HG02678 (cell line): ENCODE measurements at regions not wholly inside any gene's neighbourhood (a gene's known extent, or its start where the extent isn't known, plus 50 kb on each side); places are given as distances from the start of the nearest gene placed in this dataset.

Experiments used
- ATAC-seq: cut with Tn5 transposase; IDR thresholded peaks from one replicate; pipeline ENCODE4 v1.9.1; 2021; ENCODE audit warnings: mild to moderate bottlenecking, moderate library complexity; ENCODE audit not compliant: unreplicated experiment

DNA sequence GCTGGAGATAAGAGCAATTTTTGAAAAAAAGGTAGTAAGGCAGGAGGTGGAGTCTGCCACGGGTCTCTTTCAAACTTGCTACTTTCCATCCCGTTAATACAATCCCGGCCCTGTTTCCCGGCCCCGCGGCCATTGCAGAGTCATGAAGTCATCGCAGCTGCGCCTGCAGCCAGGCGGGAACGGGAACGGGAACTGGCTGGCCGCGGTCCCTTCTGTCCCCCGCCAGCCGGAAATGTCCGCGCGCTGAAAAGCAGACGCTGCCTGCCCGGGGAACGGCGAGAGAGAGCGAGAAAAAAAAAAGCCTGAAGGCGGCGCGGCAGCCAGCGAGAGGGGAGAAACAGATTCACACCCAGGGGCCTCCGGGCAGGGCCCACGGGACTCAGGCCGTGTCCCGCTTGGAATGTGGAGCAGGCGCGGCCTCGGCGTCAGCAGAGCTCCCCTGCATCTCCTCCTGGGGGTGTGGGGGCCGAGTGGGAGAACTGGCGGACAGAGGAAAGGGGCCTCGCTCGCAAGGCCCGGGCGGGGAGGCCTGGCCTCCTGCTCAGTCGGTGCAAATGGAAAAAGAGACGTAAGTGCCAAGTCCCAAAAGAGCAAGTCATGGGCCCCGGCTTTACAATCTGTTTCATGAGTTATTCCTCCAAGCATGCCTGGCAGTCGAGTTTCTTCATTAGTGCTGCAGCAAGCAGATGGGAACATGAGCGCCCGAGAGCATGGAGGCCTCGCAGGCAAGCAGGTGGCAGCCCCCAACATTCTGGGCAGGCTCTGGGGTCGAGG, 201.2 kb upstream of the GAS1 start:
- no peak for ATAC-seq

DNA sequence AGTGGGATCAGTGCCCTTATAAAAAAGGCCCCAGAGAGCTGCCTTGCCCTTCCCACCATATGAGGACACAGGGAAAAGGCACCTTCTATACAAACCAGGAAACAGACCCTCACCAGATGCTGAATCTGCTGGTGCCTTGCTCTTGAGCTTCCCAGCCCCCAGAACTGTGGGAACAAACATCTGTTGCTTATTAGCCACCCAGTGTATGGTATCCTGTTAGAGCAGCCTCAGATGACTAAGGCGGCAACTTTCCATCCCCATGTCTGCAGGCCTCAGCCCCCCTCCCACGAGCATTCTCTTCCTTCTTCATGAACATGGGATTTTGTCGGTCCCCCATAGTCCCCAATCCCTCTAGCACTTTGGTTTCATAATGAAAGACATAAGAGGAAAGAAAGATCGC, 202.5 kb upstream of the GAS1 start:
- ATAC-seq: no peak

DNA sequence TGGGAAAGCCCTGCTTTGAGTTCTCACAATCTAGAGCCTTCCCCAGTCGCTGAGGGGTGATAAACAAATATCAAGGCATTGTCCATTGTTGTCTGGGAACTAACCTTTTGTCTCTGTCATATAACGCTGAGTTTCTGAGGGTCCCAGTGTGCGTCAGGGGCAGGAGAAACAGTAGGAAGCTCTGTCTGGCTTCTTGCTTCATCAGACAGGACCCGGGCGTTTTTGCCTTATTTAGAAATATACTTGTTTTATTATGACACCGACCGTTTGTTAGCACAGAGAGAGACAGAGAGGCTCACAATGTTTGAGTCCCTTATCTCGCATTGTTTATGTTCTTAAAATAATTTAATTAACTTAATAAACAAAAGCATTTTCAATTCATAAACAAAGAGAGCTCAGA, 204.9 kb upstream of the GAS1 start:
- no peak for ATAC-seq

DNA sequence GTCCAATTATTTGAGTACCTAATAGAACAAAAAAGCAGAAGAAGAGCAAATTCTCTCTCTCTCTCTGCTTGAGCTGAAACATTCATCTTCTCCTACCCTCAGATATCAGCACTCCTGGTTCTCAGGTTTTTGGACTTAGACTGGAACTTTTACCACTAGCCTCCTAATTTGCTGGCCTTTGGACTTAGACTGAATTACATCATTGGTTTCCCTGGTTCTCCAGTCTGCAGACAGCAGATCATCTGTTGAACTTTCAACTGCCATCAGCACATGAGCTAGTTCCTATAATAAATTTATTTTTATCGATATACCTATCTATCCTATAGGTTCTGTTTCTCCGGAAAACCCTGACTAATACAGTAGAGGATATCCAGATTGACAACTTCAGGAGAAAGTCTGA, 208.9 kb upstream of the GAS1 start:
- no peak for ATAC-seq

DNA sequence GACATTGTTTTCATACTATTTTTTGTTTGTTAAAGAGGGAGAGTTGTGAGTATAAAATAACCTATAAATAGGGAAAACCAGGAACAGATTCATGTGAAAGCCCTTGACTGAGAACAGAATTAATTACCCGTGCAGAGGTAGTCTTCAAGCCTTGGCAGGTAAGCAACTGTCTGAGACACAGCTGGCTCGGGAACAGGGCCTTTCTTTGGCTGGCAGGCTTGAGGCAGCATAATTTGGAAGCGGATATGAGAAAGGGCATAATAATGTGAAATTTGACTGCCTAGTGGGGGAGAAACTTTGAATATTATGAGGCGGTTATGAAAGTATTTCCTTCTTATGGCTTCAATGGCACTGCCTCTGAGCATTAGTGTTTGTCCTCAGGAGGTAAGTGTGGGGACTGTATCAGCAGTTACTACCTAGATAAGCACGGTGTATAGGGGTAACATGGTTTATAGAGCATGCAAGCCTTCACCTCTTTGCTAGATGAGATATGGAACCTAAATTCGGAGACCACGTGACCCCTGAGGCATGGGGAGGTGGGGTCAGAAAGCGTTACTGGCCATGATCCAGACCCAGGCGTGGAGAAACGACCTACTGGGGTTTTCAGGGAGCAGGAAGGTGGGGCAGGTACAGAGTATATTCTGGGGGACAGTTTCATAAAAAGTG, 210.2 kb upstream of the GAS1 start:
- ATAC-seq: no peak

DNA sequence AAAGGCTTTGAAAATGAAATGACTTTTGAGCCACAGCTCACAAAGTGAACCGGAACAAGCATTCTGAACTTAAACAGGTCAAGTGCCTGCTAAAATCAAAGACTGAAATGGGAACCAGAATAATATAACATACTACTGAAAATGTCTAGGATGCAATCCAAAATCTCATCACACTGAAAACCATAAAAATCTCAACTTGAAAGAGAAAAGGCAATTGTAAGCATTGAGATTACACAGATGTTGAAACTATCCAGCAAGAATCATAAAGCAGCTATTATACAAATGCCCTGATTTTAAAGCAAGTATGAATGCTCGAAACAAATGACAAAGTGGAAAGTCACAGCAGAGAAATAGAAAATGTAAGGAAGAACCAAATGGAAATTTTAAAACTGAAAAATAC, 211.5 kb upstream of the GAS1 start:
- ATAC-seq: no peak

DNA sequence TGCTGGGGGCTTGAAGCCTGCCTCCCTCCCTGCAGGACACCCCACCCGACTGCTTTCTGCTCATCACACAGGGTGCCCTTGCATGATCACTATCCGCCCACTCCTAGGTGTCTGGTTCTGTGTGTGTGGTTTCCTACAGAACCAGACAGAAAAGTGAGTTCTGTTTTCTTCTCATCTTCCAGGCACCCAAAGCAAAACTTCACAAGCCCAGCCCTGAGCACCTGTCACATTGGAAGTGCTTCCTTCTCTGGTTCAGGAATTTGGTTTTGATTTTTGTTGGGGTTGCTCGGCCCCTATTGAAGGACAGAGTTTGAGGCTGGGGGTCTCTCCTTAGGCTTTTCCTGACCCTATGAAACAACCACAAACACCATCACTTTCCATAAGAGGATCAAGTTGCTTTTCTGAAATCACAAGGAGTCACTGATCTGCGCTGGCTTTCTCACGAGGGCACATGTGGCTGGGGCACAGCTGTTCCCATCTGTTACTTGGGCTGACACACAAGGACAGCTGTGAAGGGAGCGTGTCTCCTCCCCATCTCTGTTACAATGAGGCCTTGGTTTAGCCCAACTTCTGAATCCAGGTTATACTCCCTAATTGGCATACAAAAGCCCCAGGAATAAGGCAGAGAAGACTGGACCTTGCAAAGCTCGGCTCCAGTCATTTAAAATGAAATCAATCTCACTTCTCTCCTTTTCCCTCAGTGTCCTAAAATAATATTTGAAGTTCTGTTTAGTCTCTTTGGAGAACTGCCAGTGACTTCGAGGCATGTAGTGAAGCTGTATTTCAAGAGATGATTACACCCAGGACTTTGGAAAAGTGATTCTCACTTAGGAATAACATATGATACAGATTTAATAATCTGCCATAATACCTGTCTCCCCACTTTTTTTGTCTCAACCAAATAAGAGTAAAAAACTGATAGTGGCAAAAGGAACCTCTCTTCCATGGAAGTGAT, 213.1 kb upstream of the GAS1 start:
- no peak for ATAC-seq

DNA sequence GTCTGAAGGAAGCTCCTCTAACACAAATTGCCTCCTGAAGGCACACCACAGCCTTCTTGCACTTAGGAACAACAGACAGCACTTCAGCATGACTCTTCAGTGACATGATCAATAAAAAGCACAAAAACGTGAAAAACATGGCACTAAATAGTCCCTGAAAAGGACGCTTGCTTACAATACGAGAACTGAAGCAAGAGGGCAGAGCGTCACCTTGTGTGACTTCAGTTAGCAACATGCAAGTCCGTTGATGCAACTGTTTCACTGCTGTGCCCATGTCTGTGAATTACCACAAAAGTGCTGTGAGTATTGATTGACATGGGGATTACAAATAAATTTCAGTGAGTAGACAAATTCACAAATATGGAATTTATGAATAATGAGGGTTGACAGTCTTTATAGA, 219.9 kb upstream of the GAS1 start:
- no peak for ATAC-seq

DNA sequence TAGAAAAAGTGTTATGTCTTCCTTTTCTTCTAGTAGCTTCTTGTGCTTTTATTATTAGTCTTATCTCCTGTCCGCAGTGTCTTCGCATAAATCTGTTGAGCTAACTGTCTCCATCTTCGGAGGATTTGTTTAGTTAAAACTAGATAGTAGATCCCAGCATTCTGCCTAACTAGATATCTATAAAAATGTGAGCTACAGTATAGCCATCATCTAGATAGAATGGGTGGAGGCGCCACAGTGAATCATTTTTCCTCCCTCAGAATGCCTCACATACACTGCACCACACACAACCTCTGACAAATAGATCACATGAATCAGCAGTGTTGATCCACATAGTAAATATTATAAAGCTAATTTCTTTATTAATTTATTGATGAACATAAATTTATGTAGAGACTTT, 220.3 kb upstream of the GAS1 start:
- ATAC-seq: no peak

DNA sequence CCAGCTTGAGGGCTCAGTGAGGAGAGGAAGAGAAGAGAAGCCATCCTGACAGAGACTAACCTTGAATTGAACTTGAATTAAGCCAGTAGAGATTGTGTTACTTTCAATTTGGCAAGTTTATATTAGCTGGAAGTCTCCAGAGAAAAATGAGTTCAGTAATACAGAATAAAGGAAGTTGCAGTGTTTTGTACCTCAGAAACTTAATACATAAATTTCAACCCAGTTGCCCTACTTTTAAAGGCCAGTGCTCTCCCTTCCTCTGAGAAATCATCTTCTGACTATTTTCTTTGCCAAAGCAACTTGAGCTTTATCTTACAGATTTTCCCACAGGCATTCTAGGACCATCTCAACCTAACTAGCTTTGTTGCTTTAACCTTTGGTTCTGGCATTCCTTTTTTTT, 231.0 kb upstream of the GAS1 start:
- no peak for ATAC-seq

DNA sequence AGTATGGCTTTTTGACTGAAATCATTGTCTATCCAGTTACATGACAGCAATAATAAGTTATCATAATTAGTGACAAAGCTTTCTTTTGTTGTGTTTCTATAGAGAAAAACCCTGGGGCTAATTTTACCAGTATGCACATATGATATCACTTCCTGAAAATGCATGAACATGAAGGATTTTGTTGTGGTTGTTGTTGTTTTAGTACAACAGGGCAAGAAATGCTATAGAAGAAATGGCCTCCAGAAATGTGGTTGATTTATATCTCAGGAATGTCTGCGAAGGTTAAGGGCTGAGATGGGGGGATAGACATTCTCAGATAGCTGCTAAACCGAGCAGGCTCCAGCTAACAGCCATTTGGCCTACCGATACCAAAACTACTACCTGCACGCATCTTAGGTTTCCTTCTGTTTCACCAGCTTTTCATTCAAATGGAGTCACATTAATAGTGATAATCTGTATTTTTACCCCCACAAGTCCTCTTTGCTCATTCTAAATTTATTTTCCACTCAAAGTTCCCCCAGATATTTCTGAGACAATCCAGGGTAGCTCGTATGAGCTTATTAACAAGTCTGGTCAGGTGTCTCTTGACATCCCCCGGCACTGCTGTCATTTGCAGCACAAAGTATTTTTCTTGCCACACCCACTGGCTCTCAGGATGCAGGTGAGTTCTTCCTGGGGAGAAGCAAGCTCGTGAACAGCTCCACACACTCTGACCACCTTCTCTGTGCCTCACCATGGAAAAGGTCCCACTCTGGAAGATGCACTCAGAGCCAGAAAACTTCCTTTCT, 232.4 kb upstream of the GAS1 start:
- ATAC-seq: no peak

DNA sequence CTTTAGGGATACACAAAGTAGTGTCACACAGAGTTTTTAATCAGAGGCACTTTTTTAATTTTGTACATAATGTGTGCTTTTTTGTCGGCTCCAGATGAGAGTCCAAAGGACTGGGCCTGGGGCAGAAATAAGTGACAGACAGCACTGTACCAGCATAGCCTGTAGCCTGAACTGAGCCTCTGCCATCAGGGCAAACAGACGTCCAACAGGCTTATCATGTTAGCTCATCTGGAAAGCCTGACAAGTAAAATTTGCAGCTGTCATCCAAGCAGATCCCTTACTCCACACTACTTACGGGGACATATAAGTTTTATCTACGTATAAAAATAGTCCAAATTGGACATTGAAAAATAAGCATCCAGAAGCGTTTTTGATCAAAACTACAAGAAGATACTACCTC, 233.1 kb upstream of the GAS1 start:
- ATAC-seq: no peak

DNA sequence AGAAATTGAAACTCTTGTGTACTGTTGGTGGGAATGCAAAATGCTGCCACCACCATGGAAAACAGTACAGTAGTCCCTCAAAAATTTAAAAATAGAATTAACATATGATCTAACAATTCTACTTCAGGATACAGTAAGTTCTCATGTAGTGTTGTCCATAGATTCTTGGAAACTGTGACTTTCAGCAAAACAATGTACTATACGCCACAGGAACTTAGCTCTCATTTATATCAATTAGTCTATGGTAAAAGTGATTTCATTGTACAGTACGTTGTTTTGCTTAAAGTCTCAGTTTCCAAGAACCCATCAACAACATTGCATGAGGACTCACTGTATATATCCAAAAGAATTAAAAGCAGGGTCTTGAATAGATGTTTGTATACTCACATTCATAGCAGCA, 233.5 kb upstream of the GAS1 start:
- no peak for ATAC-seq

DNA sequence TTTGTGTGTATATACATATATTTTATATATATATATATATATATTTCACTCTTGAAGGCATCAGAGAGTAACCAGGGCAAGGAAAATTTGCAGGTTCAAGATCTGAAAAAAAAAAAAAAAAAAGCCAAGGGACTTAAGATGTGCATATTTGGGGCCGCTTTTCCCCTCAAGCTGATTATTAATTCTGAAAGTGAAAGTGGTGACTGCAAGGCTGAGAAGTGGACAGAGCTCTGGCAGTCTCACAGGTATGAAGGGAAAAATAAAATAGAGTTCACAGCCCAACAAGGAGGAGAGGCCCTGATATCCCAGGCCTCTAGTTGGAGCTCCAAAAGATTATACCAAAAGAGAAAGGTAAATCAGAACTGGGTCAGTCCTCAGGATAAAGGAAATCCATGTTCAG, 234.4 kb upstream of the GAS1 start:
- no peak for ATAC-seq

DNA sequence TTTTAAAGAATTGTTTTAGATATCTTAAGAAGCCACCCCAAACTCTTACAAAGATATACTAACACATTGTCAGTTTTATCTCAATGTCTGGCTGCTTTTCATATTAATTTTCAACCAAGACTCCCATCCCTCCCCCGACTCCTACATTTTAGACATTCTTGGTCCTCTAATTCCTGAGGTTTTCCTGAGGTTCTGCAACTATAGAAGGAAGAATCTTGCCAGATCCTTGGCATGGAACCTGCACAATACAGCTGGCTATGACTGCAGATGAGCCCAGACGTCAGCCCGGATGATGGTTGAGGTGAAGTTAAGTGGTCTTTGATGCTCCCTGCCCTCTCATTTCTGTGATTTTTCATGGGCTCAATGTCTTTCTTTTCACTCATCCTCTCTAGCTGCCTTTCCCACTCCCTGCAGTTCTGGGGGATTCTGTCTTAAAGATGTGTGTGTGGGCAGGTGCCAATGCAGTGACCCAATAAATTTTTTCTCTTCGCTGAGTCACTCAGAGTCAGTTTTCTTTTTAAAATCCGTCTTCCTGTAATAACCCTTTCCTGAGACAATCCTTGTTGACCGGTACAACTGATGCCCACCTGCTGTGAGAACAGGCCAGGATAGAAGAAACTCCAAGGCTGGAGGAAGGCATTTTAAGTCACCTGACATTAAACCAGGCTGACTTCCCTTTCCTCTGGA, 237.8 kb upstream of the GAS1 start:
- ATAC-seq: no peak

DNA sequence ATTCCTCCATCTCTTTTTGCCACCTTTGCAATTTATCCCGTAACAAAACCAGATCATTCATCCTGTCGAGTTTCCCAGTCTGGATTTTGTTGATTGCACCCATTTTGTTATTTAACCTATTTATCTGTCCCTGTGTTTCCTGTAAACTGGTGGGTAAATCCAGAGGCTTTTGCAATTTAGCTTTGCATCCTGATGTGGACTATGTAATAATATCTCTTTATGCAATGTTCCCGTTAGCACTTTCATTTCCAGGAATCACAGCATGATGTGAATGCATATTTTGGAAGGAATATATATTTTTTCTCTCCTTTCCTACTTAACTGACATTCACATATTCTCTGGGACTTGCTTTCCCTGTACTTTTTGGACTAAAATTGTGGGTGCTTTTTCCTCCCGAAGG, 240.3 kb upstream of the GAS1 start:
- no peak for ATAC-seq

DNA sequence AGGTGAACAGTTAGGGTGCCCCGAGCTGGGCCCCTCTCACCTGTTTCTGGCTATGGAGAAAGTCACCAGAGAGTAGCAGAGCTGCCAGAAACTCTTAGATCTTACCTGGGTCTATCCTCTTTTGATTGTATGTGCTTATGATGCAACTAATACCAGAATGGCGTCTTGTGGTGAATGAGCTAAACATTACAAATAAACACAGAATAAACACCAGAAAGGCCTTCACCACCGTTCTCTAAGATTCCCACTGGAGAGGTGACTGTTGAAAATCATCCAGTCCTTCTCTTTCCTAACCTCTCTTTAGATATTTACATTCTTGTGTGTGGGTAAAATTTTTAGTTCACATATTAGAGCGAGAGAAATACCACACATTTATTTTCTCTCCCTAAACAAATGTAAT, 241.7 kb upstream of the GAS1 start:
- ATAC-seq: no peak

DNA sequence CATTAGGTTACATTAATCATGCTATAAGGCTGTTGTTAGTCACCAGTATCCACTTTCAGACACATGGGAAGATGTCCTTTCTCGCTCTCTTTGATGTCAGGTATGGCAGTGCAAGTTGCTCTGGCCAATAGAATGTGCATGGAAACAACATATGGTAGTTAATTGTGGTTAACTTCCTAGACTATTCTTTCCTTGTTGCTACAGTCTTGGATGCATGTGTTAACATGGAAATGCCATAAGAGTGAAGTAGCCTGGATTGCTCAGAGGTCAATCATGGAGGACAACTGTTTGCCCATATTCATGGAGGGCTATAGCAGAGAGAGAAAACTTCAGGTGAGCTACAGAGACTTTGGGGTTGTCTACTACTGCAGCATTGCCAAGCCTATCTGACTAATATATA, 245.8 kb upstream of the GAS1 start:
- ATAC-seq: no peak

DNA sequence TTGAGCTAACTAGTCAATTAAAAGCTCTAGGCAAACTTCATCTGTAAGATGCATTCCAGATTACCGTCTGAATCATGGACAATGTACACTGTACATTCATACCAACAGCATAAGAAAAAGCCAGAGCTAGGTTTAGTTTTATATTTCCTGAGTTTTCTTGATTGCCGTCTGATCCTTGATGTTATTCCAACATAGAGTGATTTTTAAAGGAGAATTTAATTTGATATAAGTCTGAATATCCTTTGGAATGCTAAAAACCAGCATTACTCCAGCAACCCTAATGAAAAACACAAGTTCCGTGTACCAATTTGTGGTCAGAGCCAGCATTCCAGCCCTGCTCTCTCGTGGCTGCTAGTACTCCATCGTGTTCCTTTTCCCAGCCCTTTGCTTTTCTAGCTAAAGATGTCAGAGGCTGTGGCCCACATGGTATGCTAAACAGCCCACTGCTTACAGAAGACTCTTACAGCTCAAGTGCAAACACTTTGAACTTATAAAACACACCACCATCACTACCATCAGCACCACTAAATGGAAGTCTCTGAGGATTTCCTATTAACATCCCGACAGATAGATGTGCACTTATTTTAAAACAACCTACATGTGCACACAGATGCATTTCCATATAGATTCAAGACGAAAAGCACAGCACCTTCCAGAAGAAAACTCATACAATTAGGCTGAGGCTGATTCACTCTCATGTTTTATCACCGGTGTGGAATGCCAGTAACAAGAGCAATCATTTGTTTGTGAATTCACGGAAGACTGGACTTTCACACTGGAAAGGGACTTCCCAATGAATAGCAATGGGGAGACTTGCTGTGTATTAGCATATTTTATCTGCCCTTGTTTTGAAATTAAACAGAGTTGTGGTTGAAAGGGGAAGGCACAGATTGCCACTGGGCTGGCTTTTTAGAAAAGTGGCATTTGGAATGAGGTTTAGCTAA, 246.9 kb upstream of the GAS1 start:
- no peak for ATAC-seq
